Fibroblast of villous mesenchyme (primary cell): ENCODE measurements at regions not wholly inside any gene's neighbourhood (a gene's known extent, or its start where the extent isn't known, plus 50 kb on each side); places are given as distances from the start of the nearest gene placed in this dataset.

Source experiments
- DNase-seq: peaks from one replicate; pipeline ENCODE4 v3.0.0-alpha.2; 2010; ENCODE audit warnings: low read depth
- H3K4me3 ChIP-seq: 2 replicates; pipeline ENCODE4 v1.5.1; 2011; ENCODE audit warnings: low read depth, mild to moderate bottlenecking, low read length
- TF ChIP-seq, protein P1 (sequence below): IDR thresholded peaks from 2 replicates; pipeline ENCODE4 v1.5.1; 2012; ENCODE audit warnings: low read depth, mild to moderate bottlenecking, low read length; ENCODE audit not compliant: insufficient read depth

DNA sequence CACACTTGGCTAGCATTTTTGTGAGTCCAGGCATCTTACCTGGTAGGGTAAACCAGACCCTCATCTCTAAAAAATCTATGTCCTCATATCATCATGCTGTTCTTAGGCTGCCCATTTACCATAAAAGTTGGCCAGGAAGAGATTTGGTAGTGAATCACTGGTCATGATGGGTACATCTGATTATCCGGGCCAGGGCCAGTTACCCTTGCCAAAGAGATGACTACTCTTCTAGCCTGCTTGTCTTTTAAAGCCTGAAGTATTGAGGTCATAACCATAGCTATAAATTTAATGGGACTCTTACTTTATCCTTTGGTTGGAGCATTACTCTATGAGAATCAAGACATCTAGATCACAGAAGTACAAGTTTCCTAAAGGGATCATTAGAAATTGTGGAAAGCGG is 276.8 kb downstream of the TENT5A start:
- no peak overlapping the region for H3K4me3 ChIP-seq
- no peak for DNase-seq
- TF ChIP-seq, protein P1, sequence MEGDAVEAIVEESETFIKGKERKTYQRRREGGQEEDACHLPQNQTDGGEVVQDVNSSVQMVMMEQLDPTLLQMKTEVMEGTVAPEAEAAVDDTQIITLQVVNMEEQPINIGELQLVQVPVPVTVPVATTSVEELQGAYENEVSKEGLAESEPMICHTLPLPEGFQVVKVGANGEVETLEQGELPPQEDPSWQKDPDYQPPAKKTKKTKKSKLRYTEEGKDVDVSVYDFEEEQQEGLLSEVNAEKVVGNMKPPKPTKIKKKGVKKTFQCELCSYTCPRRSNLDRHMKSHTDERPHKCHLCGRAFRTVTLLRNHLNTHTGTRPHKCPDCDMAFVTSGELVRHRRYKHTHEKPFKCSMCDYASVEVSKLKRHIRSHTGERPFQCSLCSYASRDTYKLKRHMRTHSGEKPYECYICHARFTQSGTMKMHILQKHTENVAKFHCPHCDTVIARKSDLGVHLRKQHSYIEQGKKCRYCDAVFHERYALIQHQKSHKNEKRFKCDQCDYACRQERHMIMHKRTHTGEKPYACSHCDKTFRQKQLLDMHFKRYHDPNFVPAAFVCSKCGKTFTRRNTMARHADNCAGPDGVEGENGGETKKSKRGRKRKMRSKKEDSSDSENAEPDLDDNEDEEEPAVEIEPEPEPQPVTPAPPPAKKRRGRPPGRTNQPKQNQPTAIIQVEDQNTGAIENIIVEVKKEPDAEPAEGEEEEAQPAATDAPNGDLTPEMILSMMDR = no peak

DNA sequence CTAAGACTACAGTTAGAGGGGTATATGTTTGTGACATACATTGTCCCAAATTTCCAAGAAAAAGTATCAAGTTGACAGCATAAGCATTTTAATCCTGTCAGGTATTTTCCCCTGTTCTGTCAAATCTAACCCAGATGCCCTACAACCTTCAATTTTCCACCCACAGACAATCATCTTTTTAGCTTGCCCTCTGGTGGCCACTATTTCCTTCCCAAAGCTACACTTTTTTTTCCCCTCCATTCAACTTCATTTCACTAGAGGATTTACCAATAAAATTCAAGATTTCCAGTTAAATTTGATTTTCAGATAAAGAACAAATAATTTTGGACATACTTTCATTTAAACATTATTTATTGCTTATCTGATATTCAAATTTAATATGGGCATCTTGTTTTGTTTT is 286.6 kb downstream of the TENT5A start:
- TF ChIP-seq, protein P1 = peak; percentile 68
- peak; percentile 41 for DNase-seq
- H3K4me3 ChIP-seq = no peak overlapping the region

DNA sequence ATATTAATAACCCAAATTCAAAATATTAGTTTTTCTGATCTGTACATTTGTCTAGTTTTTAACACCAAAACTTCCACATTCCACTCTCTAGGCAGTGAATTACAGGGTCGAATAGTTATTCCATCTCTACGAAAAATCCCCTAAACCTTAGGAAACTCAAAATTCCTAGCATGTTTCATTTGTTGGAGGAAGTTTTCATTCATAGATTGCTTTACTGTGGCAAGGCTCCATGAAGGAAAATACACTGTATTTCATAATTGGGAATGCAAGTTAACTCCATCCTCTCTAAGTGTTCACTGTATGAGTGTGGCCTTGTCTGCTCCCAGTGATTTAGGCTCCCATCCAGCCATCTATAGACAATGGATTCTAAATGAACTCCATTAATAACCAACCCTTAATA is 296.1 kb downstream of the TENT5A start:
- TF ChIP-seq, protein P1 = no peak
- DNase-seq = no peak
- H3K4me3 ChIP-seq = no peak overlapping the region

DNA sequence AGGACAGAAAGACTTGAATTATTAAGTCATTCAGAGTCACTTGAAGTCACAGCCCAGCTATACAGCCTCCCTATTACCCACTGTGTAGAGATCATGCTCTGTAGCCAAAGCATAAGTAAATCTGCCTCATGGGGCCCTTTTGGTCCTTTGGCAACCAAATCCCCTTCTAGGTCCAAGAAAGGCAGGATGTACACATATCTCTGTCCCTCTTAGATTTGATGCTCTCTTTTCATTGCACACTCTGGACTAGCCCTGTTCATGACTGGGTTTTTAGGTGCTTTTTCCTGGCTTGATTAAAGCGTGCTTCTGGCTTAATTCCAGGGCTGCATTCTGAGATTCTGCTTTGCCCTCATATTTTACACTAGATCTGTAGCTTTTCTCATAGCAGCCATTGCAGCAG is 296.8 kb downstream of the TENT5A start:
- TF ChIP-seq, protein P1 = no peak
- no peak overlapping the region for H3K4me3 ChIP-seq
- DNase-seq = no peak

DNA sequence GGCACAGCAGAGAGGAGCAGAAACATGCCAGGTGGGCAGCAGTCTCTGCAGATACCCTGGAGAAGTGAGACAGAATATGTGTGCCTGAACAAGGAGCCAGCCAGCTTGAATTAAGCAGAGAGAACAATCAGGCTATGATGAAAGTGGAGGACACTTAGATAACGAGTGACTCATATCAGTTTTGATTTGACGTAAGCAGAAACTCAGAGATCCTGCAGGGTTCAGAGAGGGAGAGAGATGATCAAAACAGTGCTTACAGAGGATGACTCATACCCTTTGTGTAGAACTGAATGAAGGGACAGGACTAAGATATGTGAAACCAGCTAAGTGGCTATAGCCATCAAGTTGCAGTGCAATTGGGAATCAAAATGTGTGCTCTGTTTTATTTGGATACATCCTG is 300.7 kb downstream of the TENT5A start:
- TF ChIP-seq, protein P1 = no peak
- no peak overlapping the region for H3K4me3 ChIP-seq
- DNase-seq = peak; percentile 89

DNA sequence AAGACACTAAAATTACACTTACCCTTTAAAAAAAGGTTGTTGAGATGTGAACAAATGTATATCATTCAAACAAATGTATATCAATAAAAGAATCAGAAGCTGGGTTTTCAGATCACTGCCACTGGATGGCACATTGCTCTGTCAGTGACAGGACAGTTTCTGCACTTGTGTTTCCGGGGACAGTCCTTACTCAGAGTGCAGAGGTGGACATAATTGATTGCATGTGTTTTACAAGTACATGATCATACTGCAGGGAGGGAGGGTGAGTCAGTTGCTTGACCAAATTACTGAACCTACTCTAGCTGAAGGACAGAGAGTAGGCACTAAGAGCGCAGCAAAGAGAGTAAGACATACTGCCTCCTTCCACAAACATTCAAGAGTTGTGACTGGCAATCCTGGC is 302.3 kb downstream of the TENT5A start:
- peak; percentile 43 for DNase-seq
- H3K4me3 ChIP-seq = no peak overlapping the region
- TF ChIP-seq, protein P1 = no peak

DNA sequence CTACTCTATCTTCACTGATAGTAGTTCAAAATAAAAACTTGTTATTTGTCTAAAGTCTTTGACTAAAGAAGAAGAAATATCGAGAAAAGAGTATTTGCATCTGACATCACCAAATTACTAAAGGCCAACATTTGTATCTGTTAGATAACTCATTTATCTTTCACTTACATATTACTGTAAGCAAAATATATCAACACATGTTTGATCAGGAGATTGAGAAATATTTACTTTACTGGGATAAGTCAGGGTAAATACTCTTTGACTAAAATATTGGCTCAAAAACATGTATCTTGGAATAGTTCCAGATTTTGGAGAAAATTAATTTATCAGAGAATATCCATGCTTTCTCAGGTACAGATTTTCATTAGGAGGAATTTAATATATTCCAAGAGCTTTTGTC is 306.0 kb downstream of the TENT5A start:
- no peak for DNase-seq
- H3K4me3 ChIP-seq = no peak overlapping the region
- TF ChIP-seq, protein P1 = no peak
